Fibroblast of skin of left quadriceps (primary cell): ENCODE measurements at regions not wholly inside any gene's neighbourhood (a gene's known extent, or its start where the extent isn't known, plus 50 kb on each side); places are given as distances from the start of the nearest gene placed in this dataset.

Experiments used
- DNase-seq, 2 experiments: peaks; one replicate each; pipeline ENCODE4 v3.0.0-alpha.2; 2013; ENCODE audit warnings: low read depth in 2 of 2

DNA sequence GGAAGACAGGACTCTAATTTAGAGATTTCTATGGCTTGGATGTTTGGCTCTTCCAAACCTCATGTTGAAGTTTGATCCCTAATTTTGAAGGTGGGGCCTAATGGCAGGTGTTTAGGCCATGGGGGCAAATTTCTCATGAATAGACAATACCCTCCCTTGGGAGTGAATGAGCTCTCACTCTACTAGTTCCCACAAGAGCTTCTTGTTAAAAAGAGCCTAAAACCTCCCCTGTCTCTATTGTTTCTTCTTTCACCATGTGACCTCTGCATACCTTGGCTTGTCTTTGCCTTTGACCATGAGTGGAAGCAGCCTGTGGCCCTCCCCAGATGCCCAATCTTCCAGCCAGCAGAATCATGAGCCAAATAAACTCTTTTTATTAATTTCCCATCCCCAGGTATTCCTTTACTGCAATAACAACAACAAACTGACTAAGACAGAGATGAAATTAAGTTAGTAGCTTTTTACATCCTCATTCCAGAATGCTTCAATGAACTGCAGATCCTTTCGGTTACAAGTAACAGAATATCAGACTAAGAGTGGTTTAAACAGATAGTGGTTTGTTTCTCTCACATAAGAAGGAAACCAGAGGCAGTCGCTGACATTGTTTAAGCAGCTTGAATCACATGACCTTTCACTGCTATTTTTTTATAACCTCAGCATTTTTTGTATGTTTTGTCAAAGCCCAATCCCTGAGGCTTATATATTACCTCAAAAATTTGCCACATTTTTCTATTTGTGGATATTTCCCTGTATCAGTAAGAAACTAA is 1013.3 kb upstream of the SEMA6D start:
- DNase-seq: no peak

DNA sequence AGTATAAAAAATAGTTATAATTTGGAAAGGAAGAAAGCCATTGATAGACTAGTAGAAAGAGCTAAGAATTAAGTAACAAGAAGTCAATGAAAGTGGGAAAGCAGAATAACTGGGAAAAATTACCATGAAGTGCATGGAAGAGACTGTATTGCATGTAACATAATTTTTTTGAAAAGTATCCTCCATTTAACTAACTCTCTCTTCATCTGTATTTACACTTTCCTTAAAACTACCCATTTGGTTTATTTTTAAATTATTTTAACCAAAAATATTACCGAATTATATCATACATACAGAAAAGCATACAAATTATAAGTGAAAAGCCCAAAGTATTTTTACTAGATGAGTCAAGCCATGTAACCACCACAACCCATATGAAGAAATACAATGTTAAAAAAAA is 1009.9 kb upstream of the SEMA6D start:
- DNase-seq: no peak

DNA sequence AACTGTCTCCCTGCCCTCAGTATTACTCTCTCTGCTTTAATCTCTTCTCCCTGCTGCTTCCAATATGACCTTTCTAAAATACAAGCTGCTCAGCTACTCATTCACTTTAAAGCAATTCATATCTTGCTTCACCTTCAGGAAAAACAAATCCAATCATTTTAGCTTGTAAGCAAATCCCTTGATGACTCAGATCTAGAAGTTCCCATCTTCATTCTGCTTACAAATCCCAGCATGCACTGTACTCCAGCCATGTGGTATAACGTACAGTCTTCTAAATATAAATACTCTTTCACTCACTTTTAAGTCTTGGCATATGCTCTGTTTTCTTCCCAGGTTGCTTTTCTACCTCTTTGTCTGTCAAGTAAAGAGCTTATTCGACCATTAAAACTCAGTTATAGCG is 1009.1 kb upstream of the SEMA6D start:
- no peak for DNase-seq

DNA sequence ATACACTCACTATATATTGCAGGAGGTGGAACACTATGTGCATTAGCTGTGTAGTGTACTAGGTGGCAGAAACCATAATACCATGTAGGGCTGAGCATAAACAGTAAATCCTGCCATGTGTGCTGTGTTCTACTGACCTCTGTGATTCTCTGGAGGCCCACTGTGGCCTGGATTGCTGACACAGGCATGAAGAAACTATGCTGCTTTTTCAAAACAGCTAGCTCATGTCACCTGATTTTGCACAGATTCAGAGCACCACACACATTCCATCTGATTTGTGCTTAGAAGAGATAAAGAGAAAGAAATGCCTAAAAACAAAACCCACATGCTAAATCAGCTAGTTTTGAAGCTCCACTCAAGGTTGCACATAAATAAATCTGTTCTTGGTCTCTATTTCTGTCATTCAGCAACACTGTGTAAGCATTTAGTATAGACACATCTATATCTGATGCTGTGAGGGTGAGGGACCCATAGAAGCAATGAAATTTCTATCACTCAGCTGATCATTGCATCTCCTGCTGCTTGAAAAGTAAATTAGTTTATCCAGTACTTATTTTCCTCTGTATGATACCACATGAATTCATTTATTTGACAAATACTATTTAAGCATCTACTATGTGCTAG is 1007.7 kb upstream of the SEMA6D start:
- no peak for DNase-seq

DNA sequence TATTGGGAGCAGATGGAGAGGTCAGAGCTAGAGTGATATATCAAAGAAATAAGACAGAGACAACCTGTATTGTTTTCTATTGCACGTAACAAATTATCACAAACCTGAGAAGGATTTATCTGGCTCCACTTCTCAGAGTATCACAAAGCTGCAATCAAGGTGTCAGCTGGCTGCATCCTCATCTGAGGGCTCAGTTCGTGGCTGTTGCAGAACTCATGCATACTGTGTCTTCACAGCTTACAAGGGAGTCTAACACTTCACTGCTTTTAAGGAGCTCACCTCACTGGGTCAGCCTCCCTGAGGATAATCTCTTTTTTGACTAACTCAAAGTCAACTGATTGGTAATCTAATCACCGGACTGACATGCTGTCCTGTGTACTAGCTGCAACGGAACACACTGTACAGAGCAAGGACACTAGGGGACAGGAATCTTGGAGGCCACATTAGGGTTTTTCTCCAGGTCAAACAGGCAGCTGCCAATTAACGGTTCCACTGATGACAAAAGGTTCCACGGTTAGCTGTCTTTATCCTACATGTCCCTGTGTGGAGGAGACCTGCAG is 1006.8 kb upstream of the SEMA6D start:
- DNase-seq: no peak

DNA sequence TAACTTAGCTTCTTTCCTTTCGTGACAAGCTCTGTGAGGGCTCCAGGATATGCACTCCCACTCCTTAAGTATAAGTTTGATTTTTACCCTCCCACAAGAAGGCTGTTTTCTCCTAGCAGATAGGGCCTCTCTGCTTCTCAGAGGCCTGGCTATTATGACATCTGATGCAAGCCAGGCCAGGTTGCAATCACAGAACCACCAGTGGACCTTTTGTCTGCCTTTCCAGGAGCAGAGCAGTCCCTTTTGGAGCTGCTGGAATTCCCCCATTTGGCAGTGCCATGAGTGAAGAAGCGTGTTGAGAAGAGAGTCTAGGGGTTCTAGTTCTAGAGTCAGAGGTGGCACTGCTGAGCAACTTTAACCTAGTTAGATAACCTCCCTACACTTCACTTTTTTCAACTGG is 1004.3 kb upstream of the SEMA6D start:
- no peak for DNase-seq

DNA sequence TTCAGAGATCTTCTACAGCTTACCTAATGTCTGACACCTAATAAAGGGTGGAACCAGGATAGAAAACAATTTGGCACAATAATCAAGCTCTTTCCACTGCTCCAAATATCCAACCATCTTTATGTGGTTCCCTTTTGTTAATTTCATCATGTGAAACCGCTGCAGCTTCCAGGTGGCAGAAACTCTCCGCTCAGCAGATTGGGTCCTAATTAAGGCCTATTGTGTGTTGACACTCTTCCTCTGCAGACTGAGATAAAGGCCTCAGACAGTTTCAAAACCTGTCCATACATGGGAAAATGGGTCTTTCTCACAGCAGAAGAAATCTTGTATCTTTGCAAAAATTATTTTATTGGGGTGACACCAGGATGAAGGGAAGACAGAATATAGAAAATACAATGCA is 1002.4 kb upstream of the SEMA6D start:
- DNase-seq: no peak

DNA sequence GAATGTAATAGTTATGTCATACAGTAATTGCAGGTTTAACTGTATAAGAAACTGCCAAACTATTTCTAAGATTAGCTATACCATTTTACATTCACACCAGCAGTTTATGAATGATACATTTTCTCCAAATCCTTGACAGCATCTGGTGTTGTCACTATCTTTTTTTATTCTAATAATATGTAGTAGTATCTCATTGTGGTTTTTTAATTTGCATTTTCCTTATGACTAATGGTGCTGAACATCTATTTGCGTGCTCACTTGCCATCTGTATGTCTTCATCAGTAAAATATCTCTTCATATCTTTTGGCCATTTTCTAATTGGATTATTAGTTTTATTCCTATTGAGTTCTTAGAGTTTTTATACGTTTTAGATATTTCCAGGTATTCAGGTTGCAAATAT is 994.0 kb upstream of the SEMA6D start:
- DNase-seq: no peak

DNA sequence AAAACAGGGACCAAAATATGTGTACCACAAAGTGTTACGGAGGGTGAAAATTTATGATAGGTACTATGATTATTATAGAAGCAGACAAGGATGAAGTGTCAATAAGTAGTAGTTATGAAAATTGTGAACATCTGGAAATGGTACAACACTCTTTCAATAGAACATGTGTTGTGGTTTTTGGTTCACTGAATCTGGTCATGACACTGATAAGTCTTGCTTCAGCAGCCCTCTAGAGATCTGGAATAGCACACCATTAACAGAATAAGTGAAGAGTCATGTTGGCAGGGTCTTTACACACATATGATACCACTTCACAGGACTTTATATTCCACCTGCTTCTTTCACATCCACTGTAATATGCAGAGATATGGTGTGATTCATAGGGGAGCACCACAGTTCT is 985.2 kb upstream of the SEMA6D start:
- no peak for DNase-seq

DNA sequence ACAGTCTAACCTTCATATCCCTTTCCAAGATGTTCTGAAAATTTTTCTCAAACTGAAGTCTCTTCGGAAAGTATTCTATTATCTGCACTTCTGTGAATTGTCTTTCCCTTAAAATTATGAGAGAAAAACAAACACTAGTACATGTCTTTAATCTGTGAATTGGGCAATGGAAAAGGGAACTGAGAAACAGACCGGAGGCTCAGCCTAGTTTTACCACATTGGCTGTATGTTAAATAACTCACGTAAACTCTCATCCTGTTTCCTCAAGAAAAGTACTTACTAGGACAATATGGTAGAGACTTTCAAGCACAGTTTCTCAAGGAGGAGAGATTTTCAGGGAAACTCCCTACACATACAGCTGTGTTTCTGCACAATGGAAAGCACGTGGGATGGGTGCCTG is 982.2 kb upstream of the SEMA6D start:
- no peak for DNase-seq

DNA sequence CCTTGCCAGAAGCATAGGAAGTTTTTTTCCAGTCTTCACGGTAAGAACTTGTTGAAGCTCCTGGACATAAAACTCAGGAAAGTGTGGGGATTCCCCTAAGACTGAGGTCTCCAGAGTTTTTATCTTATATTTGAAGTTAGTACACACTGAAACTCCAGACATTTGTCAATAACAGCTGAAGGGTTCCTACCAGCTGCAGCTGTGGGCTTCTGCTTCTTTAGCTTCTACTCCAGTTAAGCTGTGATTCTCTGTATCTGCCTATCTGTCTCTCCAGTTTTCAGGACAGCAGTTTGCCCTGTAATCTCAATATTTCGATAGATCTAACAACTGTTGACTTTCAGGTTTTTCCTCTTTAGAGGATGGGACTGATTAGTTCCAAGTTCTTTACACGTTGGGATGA is 966.0 kb upstream of the SEMA6D start:
- DNase-seq: no peak

DNA sequence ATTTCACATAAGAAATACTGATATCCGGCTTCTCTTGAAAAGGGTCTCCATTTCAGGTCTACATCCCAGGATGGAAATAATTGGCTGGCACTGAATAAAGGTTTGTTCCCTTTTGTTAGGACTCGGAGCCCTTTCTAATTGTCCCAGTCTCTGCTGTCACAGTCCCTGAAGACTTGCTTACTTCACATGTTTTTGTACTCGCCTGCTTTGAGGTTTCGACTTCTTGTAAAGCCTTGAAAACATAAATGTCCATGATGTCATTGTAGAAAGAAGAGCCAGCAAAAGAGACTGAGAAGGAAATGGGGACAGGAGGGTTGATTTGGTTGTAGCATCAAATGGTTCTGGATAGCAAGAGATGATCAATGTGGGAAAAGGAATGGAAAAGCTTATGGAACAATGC is 963.4 kb upstream of the SEMA6D start:
- no peak for DNase-seq

DNA sequence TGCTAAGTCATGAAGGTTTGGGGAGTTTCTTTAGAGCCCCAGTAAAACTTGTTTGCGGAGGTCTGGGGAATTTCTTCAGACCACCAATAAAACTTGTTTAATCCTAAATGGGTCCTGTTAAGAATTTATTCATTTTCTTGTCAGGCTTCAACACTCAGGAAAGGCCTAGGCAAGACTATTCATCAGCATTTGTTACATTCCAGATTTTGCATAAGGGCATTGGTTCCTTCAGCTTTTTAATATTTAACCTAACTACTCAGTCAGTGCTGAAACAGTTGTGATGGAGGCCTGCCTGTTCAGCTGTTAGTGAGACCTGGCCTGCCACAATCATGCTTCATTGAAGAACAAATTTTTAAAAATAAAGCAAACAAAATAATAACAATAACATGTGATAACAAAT is 954.2 kb upstream of the SEMA6D start:
- no peak for DNase-seq

DNA sequence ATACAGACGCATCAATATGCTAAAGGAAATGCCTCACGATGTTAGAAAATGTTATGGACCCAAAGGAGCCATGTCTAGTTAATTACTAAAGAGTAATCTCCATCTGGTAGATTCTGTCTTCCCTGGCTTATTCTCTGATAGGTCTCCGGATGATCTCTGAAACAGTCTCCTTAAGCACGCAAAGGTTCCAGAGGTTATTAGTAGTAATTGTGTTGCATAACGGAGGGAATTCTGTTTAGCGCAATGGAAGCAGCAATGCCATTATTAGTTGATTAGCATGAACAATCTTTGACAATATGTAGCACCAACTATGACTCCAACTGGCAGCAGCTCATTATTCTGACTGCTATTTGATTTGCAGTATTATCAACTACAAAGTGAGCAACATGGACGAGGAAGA is 952.5 kb upstream of the SEMA6D start:
- DNase-seq: no peak

DNA sequence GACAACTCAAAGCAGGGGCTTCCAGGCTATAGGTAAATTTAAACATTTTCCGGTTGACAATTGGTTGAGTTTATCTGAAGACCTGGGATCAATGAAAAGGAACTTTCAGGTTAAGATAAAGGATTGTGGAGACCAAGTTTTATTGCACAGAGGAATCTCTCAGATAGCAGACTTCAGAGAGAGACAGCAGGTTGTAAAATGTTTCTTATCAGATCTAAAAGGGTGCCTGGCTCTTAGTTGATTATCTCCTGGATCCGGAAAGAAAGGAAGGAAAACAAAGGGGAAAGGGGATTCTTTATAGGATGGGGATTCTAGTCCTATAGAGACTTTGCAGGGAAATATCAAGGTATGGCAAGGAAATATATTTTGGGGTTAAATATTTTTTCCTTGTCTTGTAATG is 951.3 kb upstream of the SEMA6D start:
- no peak for DNase-seq

DNA sequence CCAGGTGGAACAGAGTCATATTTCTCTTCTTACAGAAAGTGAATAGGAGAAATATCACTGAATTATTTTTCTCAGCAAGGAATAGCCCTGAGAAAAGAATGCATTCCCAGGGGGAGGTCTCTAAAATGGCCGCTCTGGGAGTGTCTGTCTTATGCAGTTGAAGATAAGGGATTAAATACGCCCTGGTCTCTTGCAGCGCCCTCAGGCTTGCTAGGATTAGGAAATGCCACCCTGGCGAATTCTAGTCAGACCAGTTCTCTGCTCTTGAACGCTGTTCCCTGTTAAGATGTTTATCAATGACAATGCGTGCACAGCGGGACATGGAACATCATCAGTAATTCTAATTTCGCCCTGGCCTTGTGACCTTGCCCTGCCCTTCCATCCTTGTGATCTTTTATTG is 949.0 kb upstream of the SEMA6D start:
- DNase-seq: no peak

DNA sequence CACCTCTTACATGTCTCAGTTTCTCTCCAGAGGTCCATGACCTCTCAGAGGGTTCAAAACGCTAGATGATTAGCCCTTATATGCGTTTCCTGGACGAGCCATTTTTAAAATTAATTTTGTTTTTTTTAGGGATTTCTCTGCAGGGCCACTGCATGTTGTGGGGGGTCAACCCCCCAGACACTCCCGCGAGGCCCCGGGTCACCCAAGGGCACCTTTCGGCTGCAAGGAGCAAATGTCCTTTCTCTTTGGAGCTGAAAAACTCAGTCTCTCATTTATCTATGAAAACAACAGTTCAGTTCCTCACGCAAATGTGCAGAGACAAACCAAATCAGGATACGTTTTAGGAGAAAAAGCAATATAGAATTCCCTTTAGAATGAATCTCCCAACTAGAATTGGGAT is 944.3 kb upstream of the SEMA6D start:
- no peak for DNase-seq

DNA sequence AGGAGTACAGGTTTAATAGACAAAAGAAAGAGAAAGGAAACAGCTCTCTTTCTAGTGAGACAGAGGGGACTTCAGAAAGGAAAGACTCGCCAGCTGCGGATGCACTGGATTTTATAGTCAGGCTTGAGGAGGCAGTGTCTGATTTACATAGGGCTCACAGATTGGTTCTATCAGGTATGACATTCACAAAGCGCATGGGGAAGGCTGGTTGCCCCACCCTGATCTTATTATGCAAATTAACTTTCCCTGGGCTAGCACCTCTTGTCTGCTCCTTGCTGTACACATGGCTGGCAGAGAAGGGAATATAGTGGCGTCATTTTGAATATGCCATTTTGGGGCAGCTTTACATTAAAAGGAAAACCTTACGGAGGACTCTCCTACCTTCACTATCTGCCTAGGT is 938.4 kb upstream of the SEMA6D start:
- no peak for DNase-seq

DNA sequence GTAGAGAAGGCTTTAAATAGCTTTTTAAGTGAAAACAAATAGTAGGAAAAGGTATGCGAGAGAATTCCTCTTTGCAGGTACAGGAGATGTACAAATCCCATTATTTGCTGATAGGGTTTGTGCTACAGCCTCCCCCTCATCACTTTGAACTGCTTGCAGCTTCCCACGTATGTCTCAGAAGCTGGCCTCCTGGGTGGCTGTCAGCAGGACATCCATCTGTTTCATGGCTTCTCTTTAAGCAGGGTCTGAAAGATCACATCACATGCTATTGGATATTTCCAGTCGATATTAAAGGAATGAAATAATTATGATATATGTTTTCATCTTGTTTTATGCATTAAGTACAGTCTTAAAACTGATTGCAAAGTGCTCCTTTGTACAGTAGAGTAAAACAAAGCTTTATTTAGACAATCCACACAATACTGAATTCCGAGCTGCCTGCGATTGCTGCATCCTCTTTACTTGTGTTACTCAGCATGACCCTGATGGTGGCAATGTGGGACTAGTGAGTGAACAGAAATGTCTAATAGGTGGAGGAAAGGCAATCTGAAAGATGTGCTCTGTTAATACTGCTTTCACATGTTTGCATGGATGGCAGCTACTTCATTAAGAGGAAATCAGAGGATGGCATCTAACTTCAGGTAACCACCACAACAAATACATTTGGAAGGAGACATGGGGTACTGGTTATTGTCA is 930.6 kb upstream of the SEMA6D start:
- no peak for DNase-seq

DNA sequence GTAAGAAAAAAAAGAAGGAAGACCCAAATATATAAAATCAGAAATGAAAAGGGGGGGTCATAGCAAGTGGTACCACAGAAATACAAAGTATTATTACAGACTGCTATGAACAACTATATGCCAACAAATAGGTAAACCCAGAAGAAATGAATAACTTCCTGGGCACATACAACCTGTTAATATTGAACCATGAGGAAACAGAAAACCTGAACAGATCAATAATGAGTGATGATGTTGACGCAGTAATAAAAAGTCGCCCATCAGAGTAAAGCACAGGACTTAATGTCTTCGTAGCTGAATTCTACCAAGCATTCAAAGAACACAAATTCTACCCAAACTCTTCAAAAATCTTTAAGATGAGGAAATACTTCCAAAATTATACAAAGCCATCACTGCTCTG is 921.6 kb upstream of the SEMA6D start:
- DNase-seq: no peak

DNA sequence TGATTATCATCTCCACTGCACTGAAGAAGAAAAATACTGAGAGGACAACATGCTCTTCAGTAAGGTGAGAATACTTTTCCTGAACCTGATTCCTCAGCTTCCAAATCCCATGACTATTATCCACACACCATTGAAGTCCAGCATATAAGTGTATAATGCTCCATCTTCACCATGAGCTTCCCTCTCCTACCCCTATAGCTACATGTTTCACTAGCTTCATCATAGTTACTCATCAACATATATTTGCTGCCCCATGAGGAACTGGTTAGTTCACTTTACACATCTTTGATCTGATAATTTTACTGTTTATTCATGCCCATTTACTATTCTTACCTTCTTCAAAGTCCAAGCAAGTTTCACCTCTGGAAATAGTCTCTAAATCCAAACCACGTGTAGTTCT is 908.5 kb upstream of the SEMA6D start:
- DNase-seq: no peak

DNA sequence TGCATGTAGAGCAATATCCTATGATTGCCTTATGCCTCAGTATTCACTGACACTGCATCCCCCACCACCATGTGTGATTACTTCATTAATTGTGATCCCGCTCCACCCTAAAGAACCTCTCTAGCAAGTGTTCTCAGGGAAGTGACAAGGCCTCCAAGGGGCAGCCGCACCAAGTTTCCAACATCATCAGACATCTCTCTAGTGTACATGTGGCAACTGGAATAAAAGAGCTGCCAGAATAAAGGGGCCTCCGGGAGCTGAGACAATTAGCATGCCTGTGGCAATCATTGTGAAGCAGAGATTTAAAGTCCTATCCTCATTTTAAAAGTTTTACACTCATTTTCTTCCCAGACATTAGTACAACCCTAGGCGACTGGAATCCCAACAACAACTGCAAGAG is 902.1 kb upstream of the SEMA6D start:
- DNase-seq: no peak

DNA sequence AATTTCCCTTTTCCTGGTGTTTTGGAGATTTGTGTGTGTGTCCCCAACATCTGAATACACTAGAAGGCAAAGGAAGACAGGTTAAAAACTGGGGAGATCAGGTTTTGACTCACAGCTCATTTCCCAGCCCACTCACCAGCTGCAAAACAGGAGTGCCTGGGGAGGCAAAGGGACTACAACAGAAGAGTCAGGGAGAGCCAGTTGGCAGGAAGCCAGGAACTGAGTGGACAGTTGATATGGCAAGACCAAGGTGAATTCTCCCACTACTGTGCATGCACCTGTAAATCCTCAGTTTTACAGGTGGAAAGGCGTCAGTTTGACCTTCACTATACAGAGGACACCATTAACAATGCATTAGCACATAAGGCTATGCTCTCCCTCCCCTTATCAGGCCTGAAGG is 901.5 kb upstream of the SEMA6D start:
- no peak for DNase-seq
